ENCODE measurements at regions not wholly inside any gene's neighbourhood (a gene's known extent, or its start where the extent isn't known, plus 50 kb on each side); places are given as distances from the start of the nearest gene placed in this dataset.

GRCh38 chr9:99359336-99359735 is 137.3 kb downstream of the SEC61B start:
- Histone ChIP-seq H3K27ac (ENCODE audit: low read length, poor library complexity, severe bottlenecking) (no peak overlapping the region), H2AK5ac (ENCODE audit: low read length, severe bottlenecking) (no peak overlapping the region), H3K9ac (ENCODE audit: low read length) (no peak overlapping the region), H3K23ac (ENCODE audit: low read length in 2 of 2) (no peak overlapping the region), H3K18ac (ENCODE audit: low read depth in 1 of 2, low read length in 2 of 2) (no peak overlapping the region), H4K91ac (ENCODE audit: low read length) (no peak overlapping the region), H2BK12ac (ENCODE audit: low read length in 2 of 2) (no peak overlapping the region), H3K9me3 (ENCODE audit: control insufficient read depth, low read length) (no peaks in the 10 kb centered on the region), H3K4me1 (ENCODE audit: control insufficient read depth, insufficient read depth, low read depth, low read length) (no peaks in the 10 kb centered on the region), H4K8ac (ENCODE audit: low read length) (no peak overlapping the region), H2AFZ (ENCODE audit: low read depth, low read length) (no peak overlapping the region), H2BK5ac (ENCODE audit: low read depth, low read length, poor library complexity, severe bottlenecking) (no peak overlapping the region), H3K14ac (ENCODE audit: low read length in 2 of 2) (peak overlapping the region in 1 of 2 experiments; percentile 26), H3K4me3 (ENCODE audit: insufficient read depth in 1 of 2, low read depth in 1 of 2, low read length in 2 of 2) (no peak overlapping the region), H3K4me2 (ENCODE audit: low read length, poor library complexity, severe bottlenecking) (no peak overlapping the region), H3K79me1 (replicated peaks; ENCODE audit: low read length, poor library complexity, severe bottlenecking) (no peaks in the 10 kb centered on the region), H2BK15ac (ENCODE audit: low read depth, poor library complexity, severe bottlenecking) (no peak overlapping the region), H3K36me3 (ENCODE audit: control insufficient read depth in 1 of 2, insufficient read depth in 2 of 2, low read depth in 1 of 2, low read length in 2 of 2) (no peaks in the 10 kb centered on the region), H2BK120ac (ENCODE audit: low read depth, low read length) (no peak overlapping the region), H3K4ac (ENCODE audit: low read depth in 1 of 2, low read length in 2 of 2) (no peak overlapping the region), H3K27me3 (ENCODE audit: control insufficient read depth in 1 of 2, insufficient read depth in 1 of 2, low read length in 2 of 2) (peaks cover 18 to 41% of the 10 kb centered on the region in 2 experiments)
- DNase-seq: no peak
- 31% methylated on average over 10 of the region's 10 CpGs for WGBS

- WGBS: 91% methylated on average over 2 of the region's 2 CpGs
- H3K14ac ChIP-seq (ENCODE audit: low read length in 2 of 2): no peak overlapping the region
- H3K4me1 ChIP-seq (ENCODE audit: control insufficient read depth, insufficient read depth, low read depth, low read length): no peaks in the 10 kb centered on the region
- no peak overlapping the region for H3K4me2 ChIP-seq (ENCODE audit: low read length, poor library complexity, severe bottlenecking)
- no peak overlapping the region for H3K9ac ChIP-seq (ENCODE audit: low read length)
- no peaks in the 10 kb centered on the region for H3K36me3 ChIP-seq (ENCODE audit: control insufficient read depth in 1 of 2, insufficient read depth in 2 of 2, low read depth in 1 of 2, low read length in 2 of 2)
- H2BK12ac ChIP-seq (ENCODE audit: low read length in 2 of 2): no peak overlapping the region
- H4K91ac ChIP-seq (ENCODE audit: low read length): no peak overlapping the region
- no peak overlapping the region for H3K27ac ChIP-seq (ENCODE audit: low read length, poor library complexity, severe bottlenecking)
- no peak overlapping the region for H3K18ac ChIP-seq (ENCODE audit: low read depth in 1 of 2, low read length in 2 of 2)
- no peak overlapping the region for H2BK120ac ChIP-seq (ENCODE audit: low read depth, low read length)
- H3K27me3 ChIP-seq (ENCODE audit: control insufficient read depth in 1 of 2, insufficient read depth in 1 of 2, low read length in 2 of 2): peaks cover 18 to 41% of the 10 kb centered on the region in 2 experiments
- no peak for DNase-seq
- H2AK5ac ChIP-seq (ENCODE audit: low read length, severe bottlenecking): no peak overlapping the region
- H3K4ac ChIP-seq (ENCODE audit: low read depth in 1 of 2, low read length in 2 of 2): no peak overlapping the region
- H3K23ac ChIP-seq (ENCODE audit: low read length in 2 of 2): no peak overlapping the region
- H2BK15ac ChIP-seq (ENCODE audit: low read depth, poor library complexity, severe bottlenecking): no peak overlapping the region
- H3K9me3 ChIP-seq (ENCODE audit: control insufficient read depth, low read length): no peaks in the 10 kb centered on the region
- no peaks in the 10 kb centered on the region for H3K79me1 ChIP-seq (replicated peaks; ENCODE audit: low read length, poor library complexity, severe bottlenecking)
- no peak overlapping the region for H4K8ac ChIP-seq (ENCODE audit: low read length)
- no peak overlapping the region for H2BK5ac ChIP-seq (ENCODE audit: low read depth, low read length, poor library complexity, severe bottlenecking)
- H2AFZ ChIP-seq (ENCODE audit: low read depth, low read length): no peak overlapping the region
- H3K4me3 ChIP-seq (ENCODE audit: insufficient read depth in 1 of 2, low read depth in 1 of 2, low read length in 2 of 2): no peak overlapping the region
Observed at GRCh38 chr9:99360026-99360425, 137.9 kb downstream of the SEC61B start.

GRCh38 chr9:99361817-99362216 is 139.7 kb downstream of the SEC61B start:
- no peak overlapping the region for H2BK5ac ChIP-seq (ENCODE audit: low read depth, low read length, poor library complexity, severe bottlenecking)
- H3K23ac ChIP-seq (ENCODE audit: low read length in 2 of 2): no peak overlapping the region
- H2AFZ ChIP-seq (ENCODE audit: low read depth, low read length): no peak overlapping the region
- H3K27me3 ChIP-seq (ENCODE audit: control insufficient read depth in 1 of 2, insufficient read depth in 1 of 2, low read length in 2 of 2): peaks cover 18 to 41% of the 10 kb centered on the region in 2 experiments
- H4K91ac ChIP-seq (ENCODE audit: low read length): no peak overlapping the region
- H3K27ac ChIP-seq (ENCODE audit: low read length, poor library complexity, severe bottlenecking): no peak overlapping the region
- H2AK5ac ChIP-seq (ENCODE audit: low read length, severe bottlenecking): no peak overlapping the region
- peak overlapping the region in 1 of 2 experiments; percentile 2 for H3K14ac ChIP-seq (ENCODE audit: low read length in 2 of 2)
- no peaks in the 10 kb centered on the region for H3K9me3 ChIP-seq (ENCODE audit: control insufficient read depth, low read length)
- H3K4me1 ChIP-seq (ENCODE audit: control insufficient read depth, insufficient read depth, low read depth, low read length): no peaks in the 10 kb centered on the region
- peak overlapping the region; percentile 19 for H3K9ac ChIP-seq (ENCODE audit: low read length)
- H2BK120ac ChIP-seq (ENCODE audit: low read depth, low read length): no peak overlapping the region
- no peak overlapping the region for H3K4me3 ChIP-seq (ENCODE audit: insufficient read depth in 1 of 2, low read depth in 1 of 2, low read length in 2 of 2)
- H3K4ac ChIP-seq (ENCODE audit: low read depth in 1 of 2, low read length in 2 of 2): no peak overlapping the region
- H2BK15ac ChIP-seq (ENCODE audit: low read depth, poor library complexity, severe bottlenecking): no peak overlapping the region
- DNase-seq: no peak
- H3K4me2 ChIP-seq (ENCODE audit: low read length, poor library complexity, severe bottlenecking): no peak overlapping the region
- no peak overlapping the region for H4K8ac ChIP-seq (ENCODE audit: low read length)
- no peaks in the 10 kb centered on the region for H3K79me1 ChIP-seq (replicated peaks; ENCODE audit: low read length, poor library complexity, severe bottlenecking)
- 23% methylated on average over 8 of the region's 8 CpGs for WGBS
- H3K18ac ChIP-seq (ENCODE audit: low read depth in 1 of 2, low read length in 2 of 2): no peak overlapping the region
- H3K36me3 ChIP-seq (ENCODE audit: control insufficient read depth in 1 of 2, insufficient read depth in 2 of 2, low read depth in 1 of 2, low read length in 2 of 2): no peaks in the 10 kb centered on the region
- H2BK12ac ChIP-seq (ENCODE audit: low read length in 2 of 2): no peak overlapping the region

GRCh38 chr9:99362321-99362720 is 140.2 kb downstream of the SEC61B start:
- Histone ChIP-seq H3K4me1 (ENCODE audit: control insufficient read depth, insufficient read depth, low read depth, low read length) (no peaks in the 10 kb centered on the region), H3K9ac (ENCODE audit: low read length) (peak overlapping the region; percentile 19), H3K18ac (ENCODE audit: low read depth in 1 of 2, low read length in 2 of 2) (no peak overlapping the region), H2BK15ac (ENCODE audit: low read depth, poor library complexity, severe bottlenecking) (no peak overlapping the region), H3K36me3 (ENCODE audit: control insufficient read depth in 1 of 2, insufficient read depth in 2 of 2, low read depth in 1 of 2, low read length in 2 of 2) (no peaks in the 10 kb centered on the region), H4K91ac (ENCODE audit: low read length) (no peak overlapping the region), H4K8ac (ENCODE audit: low read length) (no peak overlapping the region), H2AK5ac (ENCODE audit: low read length, severe bottlenecking) (no peak overlapping the region), H2BK5ac (ENCODE audit: low read depth, low read length, poor library complexity, severe bottlenecking) (no peak overlapping the region), H3K4me3 (ENCODE audit: insufficient read depth in 1 of 2, low read depth in 1 of 2, low read length in 2 of 2) (no peak overlapping the region), H3K27ac (ENCODE audit: low read length, poor library complexity, severe bottlenecking) (no peak overlapping the region), H3K4ac (ENCODE audit: low read depth in 1 of 2, low read length in 2 of 2) (no peak overlapping the region), H3K23ac (ENCODE audit: low read length in 2 of 2) (no peak overlapping the region), H3K27me3 (ENCODE audit: control insufficient read depth in 1 of 2, insufficient read depth in 1 of 2, low read length in 2 of 2) (peaks cover 18 to 41% of the 10 kb centered on the region in 2 experiments), H2AFZ (ENCODE audit: low read depth, low read length) (no peak overlapping the region), H3K79me1 (replicated peaks; ENCODE audit: low read length, poor library complexity, severe bottlenecking) (no peaks in the 10 kb centered on the region), H2BK120ac (ENCODE audit: low read depth, low read length) (no peak overlapping the region), H3K14ac (ENCODE audit: low read length in 2 of 2) (peak overlapping the region in 1 of 2 experiments; percentile 2), H3K9me3 (ENCODE audit: control insufficient read depth, low read length) (no peaks in the 10 kb centered on the region), H3K4me2 (ENCODE audit: low read length, poor library complexity, severe bottlenecking) (no peak overlapping the region), H2BK12ac (ENCODE audit: low read length in 2 of 2) (no peak overlapping the region)
- DNase-seq: no peak

Data from mesenchymal stem cell (in vitro differentiated cells and primary cell).